NAMALWA (cell line): ENCODE measurements at regions not wholly inside any gene's neighbourhood (a gene's known extent, or its start where the extent isn't known, plus 50 kb on each side); places are given as distances from the start of the nearest gene placed in this dataset.

Source experiments
- DNase-seq: peaks from one replicate; pipeline ENCODE4 v3.0.0-alpha.2; 2015; ENCODE audit warnings: low spot score

GRCh38 chr5:174191076-174191475, 145.6 kb downstream of the NSG2 start:
- DNase-seq = no peak

GRCh38 chr5:174191850-174192655, 146.5 kb downstream of the NSG2 start:
- DNase-seq = no peak

- no peak for DNase-seq
These were observed 147.4 kb downstream of the NSG2 start for GRCh38 chr5:174192901-174193300.

- DNase-seq = no peak
These were observed 150.0 kb downstream of the NSG2 start for GRCh38 chr5:174195517-174195916.

- DNase-seq = no peak
These were observed 152.4 kb downstream of the NSG2 start for GRCh38 chr5:174197929-174198328.

- no peak for DNase-seq
These were observed 153.0 kb downstream of the NSG2 start for GRCh38 chr5:174198541-174198940.

- DNase-seq = no peak
These were observed 157.5 kb downstream of the NSG2 start for GRCh38 chr5:174202996-174203395.

GRCh38 chr5:174204535-174205313, 159.2 kb downstream of the NSG2 start:
- no peak for DNase-seq

- no peak for DNase-seq
These were observed 160.4 kb downstream of the NSG2 start for GRCh38 chr5:174205939-174206338.

GRCh38 chr5:174210596-174211276, 165.2 kb downstream of the NSG2 start:
- DNase-seq = no peak

- no peak for DNase-seq
These were observed 165.7 kb downstream of the NSG2 start for GRCh38 chr5:174211277-174211626.

- no peak for DNase-seq
These were observed 172.0 kb downstream of the NSG2 start for GRCh38 chr5:174217527-174217926.

- no peak for DNase-seq
These were observed 172.7 kb downstream of the NSG2 start for GRCh38 chr5:174218162-174218561.

- no peak for DNase-seq
These were observed 174.9 kb downstream of the NSG2 start for GRCh38 chr5:174220417-174220816.

GRCh38 chr5:174221436-174221835, 175.9 kb downstream of the NSG2 start:
- no peak for DNase-seq

GRCh38 chr5:174221946-174222345, 176.4 kb downstream of the NSG2 start:
- no peak for DNase-seq

- no peak for DNase-seq
These were observed 177.4 kb downstream of the NSG2 start for GRCh38 chr5:174222891-174223290.

- DNase-seq = no peak
These were observed 177.8 kb downstream of the NSG2 start for GRCh38 chr5:174223355-174223754.

GRCh38 chr5:174229068-174229467, 183.6 kb downstream of the NSG2 start:
- no peak for DNase-seq

GRCh38 chr5:174229514-174230370, 184.2 kb downstream of the NSG2 start:
- DNase-seq = no peak

GRCh38 chr5:174231956-174232487, 186.5 kb downstream of the NSG2 start:
- DNase-seq = no peak

GRCh38 chr5:174234388-174234787, 188.9 kb downstream of the NSG2 start:
- no peak for DNase-seq
